OCI-LY3 (cell line): ENCODE measurements at regions not wholly inside any gene's neighbourhood (a gene's known extent, or its start where the extent isn't known, plus 50 kb on each side); places are given as distances from the start of the nearest gene placed in this dataset.

ENCODE experiments used
- EZH2phosphoT487 ChIP-seq: fragments of 200-600 bp; shearing (Covaris generic); IDR thresholded peaks from 2 replicates; pipeline ENCODE4 v1.6.1; 2018; ENCODE audit warnings: antibody characterized with exemption, mixed run types, low read depth
- TF ChIP-seq, protein P1 (sequence below): fragments of 200-600, 300-600 bp; sonication (generic); IDR thresholded peaks from 2 replicates; pipeline ENCODE4 v1.5.1; 2014; ENCODE audit warnings: antibody characterized with exemption, low read length, low read depth

DNA sequence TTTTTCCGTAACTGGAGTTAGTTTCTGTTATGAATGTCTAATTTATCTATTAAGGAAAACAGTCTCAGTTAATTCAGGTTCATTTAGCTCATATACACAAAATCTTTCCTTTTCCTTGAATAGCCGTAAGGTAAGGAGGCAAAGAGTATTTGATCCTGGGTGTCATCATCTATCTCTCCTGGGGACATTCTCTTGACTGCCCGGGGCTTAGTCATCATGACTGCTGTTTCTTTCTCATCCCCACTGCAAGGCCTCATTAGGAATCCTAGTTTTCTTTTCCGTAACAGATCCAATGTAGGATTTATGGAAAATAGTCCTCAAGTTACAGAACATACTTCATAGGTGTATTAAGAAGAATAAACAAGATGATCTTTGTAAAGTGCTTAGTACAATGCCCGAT lies 134.9 kb upstream of the CHD1 start:
- TF ChIP-seq, protein P1, sequence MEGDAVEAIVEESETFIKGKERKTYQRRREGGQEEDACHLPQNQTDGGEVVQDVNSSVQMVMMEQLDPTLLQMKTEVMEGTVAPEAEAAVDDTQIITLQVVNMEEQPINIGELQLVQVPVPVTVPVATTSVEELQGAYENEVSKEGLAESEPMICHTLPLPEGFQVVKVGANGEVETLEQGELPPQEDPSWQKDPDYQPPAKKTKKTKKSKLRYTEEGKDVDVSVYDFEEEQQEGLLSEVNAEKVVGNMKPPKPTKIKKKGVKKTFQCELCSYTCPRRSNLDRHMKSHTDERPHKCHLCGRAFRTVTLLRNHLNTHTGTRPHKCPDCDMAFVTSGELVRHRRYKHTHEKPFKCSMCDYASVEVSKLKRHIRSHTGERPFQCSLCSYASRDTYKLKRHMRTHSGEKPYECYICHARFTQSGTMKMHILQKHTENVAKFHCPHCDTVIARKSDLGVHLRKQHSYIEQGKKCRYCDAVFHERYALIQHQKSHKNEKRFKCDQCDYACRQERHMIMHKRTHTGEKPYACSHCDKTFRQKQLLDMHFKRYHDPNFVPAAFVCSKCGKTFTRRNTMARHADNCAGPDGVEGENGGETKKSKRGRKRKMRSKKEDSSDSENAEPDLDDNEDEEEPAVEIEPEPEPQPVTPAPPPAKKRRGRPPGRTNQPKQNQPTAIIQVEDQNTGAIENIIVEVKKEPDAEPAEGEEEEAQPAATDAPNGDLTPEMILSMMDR = no peak
- TF ChIP-seq EZH2phosphoT487 = no peak
